ENCODE measurements at regions not wholly inside any gene's neighbourhood (a gene's known extent, or its start where the extent isn't known, plus 50 kb on each side); places are given as distances from the start of the nearest gene placed in this dataset.
"Not testable (repeated sequence)": the region's sequence is repeated elsewhere in the genome, so short reads cannot be mapped to it uniquely, and the experiment has no call there.

DNA sequence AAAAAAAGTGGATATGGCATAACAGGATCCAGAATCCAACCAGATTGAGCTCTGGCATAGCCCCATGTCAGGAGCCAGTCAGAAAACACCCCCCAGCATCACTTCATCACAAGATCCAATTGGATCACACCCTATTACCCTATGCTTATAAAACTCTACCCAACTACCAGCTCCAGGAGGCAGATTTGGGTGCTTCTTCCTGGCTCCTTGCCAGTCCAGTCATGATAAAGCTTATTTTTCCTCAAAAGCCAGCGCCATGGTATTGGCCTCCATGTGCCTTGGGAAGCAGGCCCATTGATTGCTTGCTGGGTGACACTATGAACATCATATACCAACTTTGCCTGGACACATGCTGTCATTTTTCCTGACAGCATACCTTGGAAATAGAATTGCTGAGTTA lies 281.4 kb upstream of the MKLN1 start:
- H3K36me3 Mint-ChIP-seq (ENCODE audit: insufficient read depth): peaks cover 97% of the 10 kb centered on the region
- H3K27ac Mint-ChIP-seq: peak overlapping the region; percentile 36 to 90
- peak overlapping the region; percentile 38 to 49 for H3K4me3 Mint-ChIP-seq
- H3K9me3 Mint-ChIP-seq: peaks cover 0 to 4% of the 10 kb centered on the region in 2 donors
- DNase-seq: no peak
- no peak for ATAC-seq (replicated peaks)
- H3K4me1 Mint-ChIP-seq (ENCODE audit: low read depth in 2 of 2): peaks cover 56 to 70% of the 10 kb centered on the region in 2 donors
- no peaks in the 10 kb centered on the region for H3K27me3 Mint-ChIP-seq

DNA sequence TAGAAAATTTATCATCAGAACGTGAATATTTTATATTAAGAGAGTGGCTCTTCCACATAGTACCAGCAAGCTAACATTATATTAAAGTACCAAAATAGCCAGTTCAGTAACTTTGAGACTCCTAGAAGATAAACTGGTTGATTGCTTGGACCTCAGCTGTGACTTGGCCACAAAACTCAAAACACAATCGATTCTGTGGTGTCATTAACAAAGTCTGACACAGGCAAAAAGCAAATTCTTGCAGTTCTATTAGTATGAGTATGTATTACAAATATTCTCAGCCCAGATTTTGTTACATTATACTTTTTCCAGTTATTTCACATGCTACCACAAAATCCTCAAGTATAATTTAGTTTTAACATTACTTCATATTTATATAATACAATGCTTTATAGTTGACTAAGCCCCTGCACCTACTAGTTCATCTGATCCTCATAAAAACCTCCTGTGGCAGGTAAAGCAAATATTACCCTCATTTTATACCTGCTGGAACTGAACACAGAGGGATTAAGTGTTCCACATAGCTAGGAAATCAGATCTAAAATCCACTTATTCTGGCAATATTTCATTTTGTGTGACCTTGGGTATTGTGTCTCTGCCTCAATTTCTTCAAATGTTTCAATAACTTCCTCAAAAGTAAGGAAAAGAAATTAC lies 279.9 kb upstream of the MKLN1 start:
- Mint-ChIP-seq H3K4me1 (ENCODE audit: low read depth in 2 of 2) (peaks cover 50 to 60% of the 10 kb centered on the region in 2 donors), H3K4me3 (peak overlapping the region; percentile 66 to 67), H3K9me3 (peaks cover 0 to 4% of the 10 kb centered on the region in 2 donors), H3K27ac (peak overlapping the region; percentile 36 to 94), H3K27me3 (no peaks in the 10 kb centered on the region), H3K36me3 (ENCODE audit: insufficient read depth) (peaks cover 86% of the 10 kb centered on the region)
- ATAC-seq (replicated peaks): no peak
- DNase-seq: no peak

DNA sequence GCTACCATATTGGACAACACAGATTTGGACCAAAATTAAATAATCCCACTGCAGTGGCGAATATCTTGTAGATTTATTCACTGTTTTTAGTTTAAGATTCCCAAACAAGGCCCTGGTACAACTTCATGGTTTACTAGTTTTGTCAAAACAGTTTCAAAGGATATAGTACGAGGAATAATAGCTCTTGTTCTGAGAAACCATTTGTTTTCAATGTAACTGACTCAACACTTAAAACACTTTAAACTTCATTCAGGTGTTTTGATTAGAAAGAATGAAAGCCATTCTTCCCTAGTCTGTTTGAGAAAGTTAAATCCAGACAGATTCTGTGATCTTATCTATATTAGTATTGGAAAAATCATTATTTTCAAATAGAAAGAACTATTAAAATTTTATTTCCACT lies 276.4 kb upstream of the MKLN1 start:
- Mint-ChIP-seq H3K27ac (no peak overlapping the region), H3K9me3 (peaks cover 0 to under 1% of the 10 kb centered on the region in 2 donors), H3K27me3 (no peaks in the 10 kb centered on the region), H3K36me3 (ENCODE audit: insufficient read depth) (peaks cover 51% of the 10 kb centered on the region), H3K4me1 (ENCODE audit: low read depth in 2 of 2) (peaks cover 52 to 62% of the 10 kb centered on the region in 2 donors), H3K4me3 (no peak overlapping the region)
- no peak for DNase-seq
- no peak for ATAC-seq (replicated peaks)

DNA sequence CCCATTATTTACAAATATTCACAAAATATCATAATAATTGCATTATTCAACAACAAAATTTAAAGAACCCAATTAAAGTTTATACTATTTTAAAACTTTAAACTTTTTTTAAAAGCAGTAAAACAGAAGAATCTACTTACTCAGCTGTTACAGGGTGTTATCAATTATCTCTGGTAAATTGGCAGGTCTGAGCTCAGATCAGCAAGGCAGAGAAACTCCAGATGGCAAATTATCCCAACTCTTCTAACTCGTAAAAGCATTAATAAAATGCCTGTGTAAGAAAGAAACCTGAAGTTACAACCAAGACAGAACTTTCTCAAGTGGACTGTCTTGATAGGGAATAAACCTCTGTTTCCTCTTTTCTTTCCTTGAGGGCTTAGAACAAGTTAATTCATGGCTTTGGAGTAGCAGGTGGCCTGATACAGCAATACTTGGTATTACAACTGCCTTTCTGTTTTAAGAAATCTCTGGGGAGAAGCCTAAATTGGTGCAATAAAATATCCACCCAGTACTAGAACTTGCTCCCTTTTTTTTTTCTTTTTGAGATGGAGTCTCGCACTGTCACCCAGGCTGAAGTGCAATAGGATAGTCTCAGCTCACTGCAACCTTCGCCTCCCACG lies 275.3 kb upstream of the MKLN1 start:
- peaks cover 40% of the 10 kb centered on the region for H3K36me3 Mint-ChIP-seq (ENCODE audit: insufficient read depth)
- H3K4me3 Mint-ChIP-seq: peak overlapping the region; percentile 1 to 63
- H3K27ac Mint-ChIP-seq: peak overlapping the region in 1 of 2 donors; percentile 38
- H3K9me3 Mint-ChIP-seq: no peaks in the 10 kb centered on the region
- peaks cover 54 to 65% of the 10 kb centered on the region in 2 donors for H3K4me1 Mint-ChIP-seq (ENCODE audit: low read depth in 2 of 2)
- DNase-seq (no peak), ATAC-seq (replicated peaks) (no peak)
- no peaks in the 10 kb centered on the region for H3K27me3 Mint-ChIP-seq

DNA sequence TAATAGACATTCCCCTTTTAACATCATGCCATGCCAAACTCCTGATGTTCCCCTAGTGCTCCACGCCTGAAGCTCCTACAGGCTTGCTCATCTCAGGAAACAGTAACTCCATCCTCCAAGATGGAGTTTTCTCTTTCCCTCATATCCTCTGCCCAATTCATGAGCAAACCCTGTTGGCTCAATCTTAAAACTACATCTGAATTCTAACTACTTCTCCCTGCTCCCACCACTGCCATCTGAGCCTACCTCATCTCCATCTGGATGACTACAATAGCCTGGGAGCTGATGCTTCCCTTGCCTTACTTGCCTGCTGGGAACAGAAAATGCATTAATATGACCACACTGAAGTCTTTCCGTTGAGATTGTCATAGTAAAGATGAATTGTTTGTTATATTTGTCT lies 271.7 kb upstream of the MKLN1 start:
- H3K27ac Mint-ChIP-seq: peak overlapping the region; percentile 98 to 99
- peaks cover 6% of the 10 kb centered on the region for H3K36me3 Mint-ChIP-seq (ENCODE audit: insufficient read depth)
- H3K27me3 Mint-ChIP-seq: no peaks in the 10 kb centered on the region
- no peak for DNase-seq
- H3K4me1 Mint-ChIP-seq (ENCODE audit: low read depth in 2 of 2): peaks cover 38 to 58% of the 10 kb centered on the region in 2 donors
- H3K4me3 Mint-ChIP-seq: peak overlapping the region; percentile 82 to 86
- H3K9me3 Mint-ChIP-seq: no peaks in the 10 kb centered on the region
- ATAC-seq (replicated peaks): no peak

DNA sequence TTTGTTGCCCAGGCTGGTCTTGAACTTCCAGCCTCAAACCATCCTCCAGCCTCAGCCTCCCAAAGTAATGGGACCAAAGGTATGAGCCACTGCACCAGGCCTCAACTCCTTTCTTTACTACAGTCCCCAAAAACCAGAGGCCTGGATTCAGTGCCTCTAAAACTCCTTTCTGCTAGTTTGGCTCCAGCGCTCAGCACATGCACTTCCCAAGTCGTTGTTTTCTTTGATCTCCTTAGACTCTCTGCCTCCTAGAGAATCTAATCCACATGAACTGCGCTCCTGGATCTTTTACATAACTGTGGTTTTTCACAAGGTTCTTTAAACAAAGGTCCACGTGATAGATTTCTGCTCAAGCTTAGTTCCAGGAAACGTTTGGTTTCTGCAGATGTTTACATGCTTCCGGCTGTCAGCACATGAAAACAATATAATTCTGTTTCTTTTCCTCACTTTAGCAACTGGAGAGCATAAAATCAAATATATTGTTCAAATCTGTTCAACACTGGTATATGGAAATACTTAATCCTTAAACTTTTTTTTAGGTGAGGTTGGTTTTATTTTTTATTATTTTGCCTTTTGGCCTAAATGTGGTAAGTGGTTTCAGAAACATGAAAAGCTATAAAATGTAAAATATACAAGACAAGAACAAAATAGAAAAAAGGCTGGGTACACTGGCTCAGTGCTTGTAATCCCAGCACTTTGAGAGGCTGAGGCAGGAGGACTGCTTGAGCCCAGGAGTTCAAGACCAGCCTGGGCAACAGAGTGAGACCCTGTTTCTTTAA lies 270.5 kb upstream of the MKLN1 start:
- Mint-ChIP-seq H3K36me3 (ENCODE audit: insufficient read depth) (no peaks in the 10 kb centered on the region), H3K4me3 (peak overlapping the region; percentile 82 to 86), H3K27me3 (no peaks in the 10 kb centered on the region), H3K4me1 (ENCODE audit: low read depth in 2 of 2) (peaks cover 43 to 63% of the 10 kb centered on the region in 2 donors), H3K27ac (peak overlapping the region; percentile 98 to 99), H3K9me3 (no peaks in the 10 kb centered on the region)
- DNase-seq (no peak), ATAC-seq (replicated peaks) (peak; percentile 60)

DNA sequence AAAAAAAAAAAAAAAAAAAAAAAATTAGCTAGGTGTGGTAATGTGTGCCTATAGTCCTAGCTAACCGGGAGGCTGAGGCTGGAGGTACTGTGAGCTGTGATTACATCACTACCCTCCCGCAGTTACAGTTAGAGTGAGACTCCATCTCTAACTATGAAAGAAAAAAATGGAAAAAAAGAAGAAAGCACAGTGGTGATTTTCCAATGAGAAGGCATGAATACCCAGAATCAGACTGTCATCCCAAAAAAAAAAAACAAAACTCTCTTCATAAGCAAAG lies 269.9 kb upstream of the MKLN1 start:
- Mint-ChIP-seq H3K36me3 (ENCODE audit: insufficient read depth) (no peaks in the 10 kb centered on the region), H3K4me3 (peak overlapping the region; percentile 82 to 86), H3K9me3 (no peaks in the 10 kb centered on the region), H3K4me1 (ENCODE audit: low read depth in 2 of 2) (peaks cover 45 to 63% of the 10 kb centered on the region in 2 donors), H3K27me3 (no peaks in the 10 kb centered on the region), H3K27ac (peak overlapping the region; percentile 98 to 99)
- ATAC-seq (replicated peaks) (peak; percentile 69), DNase-seq (no peak)

DNA sequence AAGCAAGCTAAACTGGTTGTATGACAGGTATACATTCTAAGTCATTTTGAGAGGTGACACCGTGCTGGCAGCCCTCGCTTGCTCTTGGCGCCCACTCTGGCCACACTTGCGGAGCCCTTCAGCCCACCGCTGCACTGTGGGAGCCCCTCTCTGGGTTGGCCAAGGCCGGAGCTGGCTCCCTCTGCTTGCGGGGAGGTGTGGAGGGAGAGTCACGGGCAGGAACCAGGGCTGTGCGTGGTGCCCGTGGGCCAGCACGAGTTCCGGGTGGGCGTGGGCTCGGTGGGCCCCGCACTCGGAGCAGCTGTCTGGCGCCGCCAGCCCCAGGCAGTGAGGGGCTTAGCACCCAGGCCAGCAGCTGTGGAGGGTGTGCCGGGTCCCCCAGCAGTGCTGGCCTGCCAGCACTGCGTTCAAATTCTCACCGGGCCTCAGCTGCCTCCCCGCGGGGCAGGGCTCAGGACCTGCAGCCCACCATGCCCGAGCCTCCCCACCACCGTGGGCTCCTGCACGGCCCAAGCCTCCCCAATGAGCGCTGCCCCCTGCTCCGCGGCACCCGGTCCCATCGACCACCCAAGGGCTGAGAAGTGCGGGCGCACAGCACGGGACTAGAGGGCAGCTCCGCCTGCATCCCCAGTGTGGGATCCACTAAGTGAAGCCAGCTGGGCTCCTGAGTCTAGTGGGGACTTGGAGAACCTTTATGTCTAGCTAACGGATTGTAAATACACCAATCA lies 269.0 kb upstream of the MKLN1 start:
- peaks cover 50 to 69% of the 10 kb centered on the region in 2 donors for H3K4me1 Mint-ChIP-seq (ENCODE audit: low read depth in 2 of 2)
- H3K27me3 Mint-ChIP-seq; ATAC-seq (replicated peaks); H3K9me3 Mint-ChIP-seq; H3K36me3 Mint-ChIP-seq (ENCODE audit: insufficient read depth); DNase-seq: not testable (repeated sequence)
- H3K4me3 Mint-ChIP-seq: peak overlapping the region; percentile 82 to 86
- H3K27ac Mint-ChIP-seq: peak overlapping the region; percentile 98 to 99

DNA sequence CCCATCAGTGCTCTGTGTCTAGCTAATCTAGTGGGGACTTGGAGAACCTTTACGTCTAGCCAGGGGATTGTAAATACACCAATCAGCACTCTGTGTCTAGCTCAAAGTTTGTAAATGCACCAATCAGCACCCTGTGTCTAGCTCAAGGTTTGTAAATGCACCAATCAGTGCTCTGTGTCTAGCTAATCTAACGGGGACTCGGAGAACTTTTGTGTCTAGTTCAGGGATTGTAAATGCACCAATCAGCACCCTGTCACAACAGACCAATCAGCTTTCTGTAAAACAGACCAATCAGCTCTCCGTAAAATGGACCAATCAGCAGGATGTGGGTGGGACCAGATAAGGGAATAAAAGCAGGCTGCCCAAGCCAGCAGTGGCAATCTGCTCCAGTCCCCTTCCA lies 268.3 kb upstream of the MKLN1 start:
- Mint-ChIP-seq H3K27ac (peak overlapping the region; percentile 98 to 99), H3K4me1 (ENCODE audit: low read depth in 2 of 2) (peaks cover 48 to 71% of the 10 kb centered on the region in 2 donors), H3K4me3 (peak overlapping the region; percentile 59 to 65)
- not testable (repeated sequence) for H3K36me3 Mint-ChIP-seq (ENCODE audit: insufficient read depth); DNase-seq; H3K9me3 Mint-ChIP-seq; H3K27me3 Mint-ChIP-seq; ATAC-seq (replicated peaks)

DNA sequence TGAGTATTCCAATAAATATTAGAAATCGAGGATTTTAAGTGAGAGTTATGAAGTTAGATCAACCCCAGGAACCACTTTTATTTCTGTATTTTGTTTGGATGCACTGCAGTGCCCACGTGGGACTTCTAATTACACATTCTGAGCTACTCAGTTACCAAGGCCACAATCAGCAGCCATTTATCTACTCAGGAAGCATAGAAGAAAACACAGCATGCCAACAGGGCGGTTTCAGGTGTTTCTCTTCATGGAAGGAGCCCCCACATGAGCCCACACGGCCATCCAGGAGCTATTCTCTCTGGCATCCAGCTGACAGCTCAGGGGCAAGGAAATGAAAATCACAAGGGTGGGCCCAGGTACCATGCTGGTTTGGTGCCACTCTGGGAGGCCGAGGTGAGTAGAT lies 266.5 kb upstream of the MKLN1 start:
- DNase-seq (no peak), ATAC-seq (replicated peaks) (no peak)
- peak overlapping the region; percentile 50 to 57 for H3K4me3 Mint-ChIP-seq
- H3K9me3 Mint-ChIP-seq: no peaks in the 10 kb centered on the region
- no peaks in the 10 kb centered on the region for H3K27me3 Mint-ChIP-seq
- H3K36me3 Mint-ChIP-seq (ENCODE audit: insufficient read depth): no peaks in the 10 kb centered on the region
- peaks cover 48 to 73% of the 10 kb centered on the region in 2 donors for H3K4me1 Mint-ChIP-seq (ENCODE audit: low read depth in 2 of 2)
- H3K27ac Mint-ChIP-seq: peak overlapping the region; percentile 98 to 99

DNA sequence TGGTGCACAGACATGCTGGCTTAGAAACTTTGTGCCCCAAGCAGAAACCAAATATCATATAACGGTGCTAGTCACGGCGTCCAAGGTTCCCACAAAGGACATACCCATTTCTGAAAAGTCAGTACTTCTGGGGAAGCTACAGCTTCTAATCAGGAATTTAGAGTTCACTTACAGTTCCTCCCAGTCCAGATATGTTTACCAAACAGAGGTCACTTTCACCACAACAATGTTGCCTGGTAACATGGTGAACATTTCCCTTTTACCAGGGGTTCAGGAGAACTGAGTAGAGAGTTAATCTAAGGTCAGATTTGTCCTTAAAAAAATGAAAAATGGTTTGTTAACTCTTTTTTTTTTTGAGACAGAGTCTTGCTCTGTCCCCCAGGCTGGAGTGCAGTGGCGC lies 265.9 kb upstream of the MKLN1 start:
- no peaks in the 10 kb centered on the region for H3K36me3 Mint-ChIP-seq (ENCODE audit: insufficient read depth)
- ATAC-seq (replicated peaks): no peak
- no peaks in the 10 kb centered on the region for H3K27me3 Mint-ChIP-seq
- peak overlapping the region; percentile 98 to 99 for H3K27ac Mint-ChIP-seq
- H3K4me3 Mint-ChIP-seq: peak overlapping the region in 1 of 2 donors; percentile 57
- no peaks in the 10 kb centered on the region for H3K9me3 Mint-ChIP-seq
- H3K4me1 Mint-ChIP-seq (ENCODE audit: low read depth in 2 of 2): peaks cover 44 to 73% of the 10 kb centered on the region in 2 donors
- DNase-seq: no peak

DNA sequence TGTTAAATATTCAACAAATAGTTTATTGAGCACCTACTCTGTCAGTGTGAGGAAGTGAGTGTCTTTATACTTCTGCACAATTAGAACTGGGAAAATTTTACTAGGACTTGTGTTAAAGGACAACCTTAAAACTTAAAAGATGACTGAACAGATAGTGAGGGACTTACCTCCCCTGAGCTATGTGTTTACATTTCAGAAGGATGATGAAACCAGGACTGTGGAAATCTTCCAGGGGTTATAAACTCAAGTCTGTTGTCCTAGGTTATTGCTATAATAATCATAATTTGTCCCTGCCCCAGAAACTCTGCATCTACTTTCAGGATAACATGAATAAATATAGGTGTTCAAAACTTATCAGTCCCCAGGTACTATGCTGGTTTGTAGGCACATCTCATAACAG lies 261.0 kb upstream of the MKLN1 start:
- ATAC-seq (replicated peaks): peak; percentile 7
- peak overlapping the region; percentile 49 to 59 for H3K4me3 Mint-ChIP-seq
- H3K27me3 Mint-ChIP-seq: no peaks in the 10 kb centered on the region
- no peak for DNase-seq
- no peaks in the 10 kb centered on the region for H3K36me3 Mint-ChIP-seq (ENCODE audit: insufficient read depth)
- peaks cover 50 to 74% of the 10 kb centered on the region in 2 donors for H3K4me1 Mint-ChIP-seq (ENCODE audit: low read depth in 2 of 2)
- H3K9me3 Mint-ChIP-seq: no peaks in the 10 kb centered on the region
- H3K27ac Mint-ChIP-seq: peak overlapping the region in 1 of 2 donors; percentile 85

DNA sequence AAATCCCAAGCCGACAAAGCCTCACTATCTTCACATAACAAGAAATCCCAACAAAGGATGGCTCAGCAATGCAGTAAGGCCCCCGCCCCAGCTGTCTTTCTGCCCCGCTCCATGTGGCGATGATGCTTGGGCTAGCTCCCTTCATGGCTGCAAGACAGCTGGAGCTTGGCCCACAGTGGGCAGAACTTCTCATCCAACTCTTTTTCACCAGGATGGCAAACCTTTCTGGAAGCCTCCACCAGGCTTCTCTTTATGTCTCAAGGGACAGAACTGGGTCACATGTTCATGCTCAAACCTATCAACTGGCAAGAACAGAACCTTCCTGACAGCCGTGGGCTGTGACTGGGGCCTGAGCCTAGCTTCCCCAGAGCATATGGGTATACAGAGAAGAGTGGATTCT lies 260.5 kb upstream of the MKLN1 start:
- DNase-seq (no peak), ATAC-seq (replicated peaks) (peak; percentile 11)
- Mint-ChIP-seq H3K4me3 (peak overlapping the region; percentile 49 to 59), H3K4me1 (ENCODE audit: low read depth in 2 of 2) (peaks cover 50 to 79% of the 10 kb centered on the region in 2 donors), H3K27ac (peak overlapping the region in 1 of 2 donors; percentile 85), H3K27me3 (no peaks in the 10 kb centered on the region), H3K9me3 (no peaks in the 10 kb centered on the region), H3K36me3 (ENCODE audit: insufficient read depth) (no peaks in the 10 kb centered on the region)
